ENCODE measurements at regions not wholly inside any gene's neighbourhood (a gene's known extent, or its start where the extent isn't known, plus 50 kb on each side); places are given as distances from the start of the nearest gene placed in this dataset.
"Not testable (repeated sequence)": the region's sequence is repeated elsewhere in the genome, so short reads cannot be mapped to it uniquely, and the experiment has no call there.

DNA sequence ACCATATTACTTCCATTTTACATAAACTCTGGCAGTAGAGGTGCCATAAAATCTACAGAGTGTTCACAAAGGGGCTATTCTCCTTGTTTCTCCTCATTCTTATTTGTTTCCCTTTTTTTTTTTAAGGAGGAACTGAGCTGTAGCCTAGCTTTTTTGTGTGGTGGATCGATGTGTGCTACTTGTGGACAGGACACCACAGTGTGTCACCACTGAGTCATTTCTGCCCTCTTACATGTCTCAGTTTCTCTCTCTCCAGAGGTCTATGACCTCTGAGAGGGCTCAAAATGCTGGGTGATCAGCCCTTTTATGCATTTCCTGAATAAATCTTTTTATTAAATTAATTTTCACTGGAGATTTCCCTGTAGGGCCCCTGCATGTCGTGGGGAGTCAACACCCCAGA lies 370.2 kb downstream of the ADGRD1 start:
- TF ChIP-seq, protein P1, sequence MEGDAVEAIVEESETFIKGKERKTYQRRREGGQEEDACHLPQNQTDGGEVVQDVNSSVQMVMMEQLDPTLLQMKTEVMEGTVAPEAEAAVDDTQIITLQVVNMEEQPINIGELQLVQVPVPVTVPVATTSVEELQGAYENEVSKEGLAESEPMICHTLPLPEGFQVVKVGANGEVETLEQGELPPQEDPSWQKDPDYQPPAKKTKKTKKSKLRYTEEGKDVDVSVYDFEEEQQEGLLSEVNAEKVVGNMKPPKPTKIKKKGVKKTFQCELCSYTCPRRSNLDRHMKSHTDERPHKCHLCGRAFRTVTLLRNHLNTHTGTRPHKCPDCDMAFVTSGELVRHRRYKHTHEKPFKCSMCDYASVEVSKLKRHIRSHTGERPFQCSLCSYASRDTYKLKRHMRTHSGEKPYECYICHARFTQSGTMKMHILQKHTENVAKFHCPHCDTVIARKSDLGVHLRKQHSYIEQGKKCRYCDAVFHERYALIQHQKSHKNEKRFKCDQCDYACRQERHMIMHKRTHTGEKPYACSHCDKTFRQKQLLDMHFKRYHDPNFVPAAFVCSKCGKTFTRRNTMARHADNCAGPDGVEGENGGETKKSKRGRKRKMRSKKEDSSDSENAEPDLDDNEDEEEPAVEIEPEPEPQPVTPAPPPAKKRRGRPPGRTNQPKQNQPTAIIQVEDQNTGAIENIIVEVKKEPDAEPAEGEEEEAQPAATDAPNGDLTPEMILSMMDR (IDR thresholded peaks at IDR 0.05; ENCODE audit: control insufficient read depth, insufficient read depth, low read depth, low read length, missing control alignments): no peak
- no peak for DNase-seq (ENCODE audit: low read depth)
- H3K4me3 ChIP-seq (ENCODE audit: control insufficient read depth, low read depth, low read length): no peak overlapping the region

DNA sequence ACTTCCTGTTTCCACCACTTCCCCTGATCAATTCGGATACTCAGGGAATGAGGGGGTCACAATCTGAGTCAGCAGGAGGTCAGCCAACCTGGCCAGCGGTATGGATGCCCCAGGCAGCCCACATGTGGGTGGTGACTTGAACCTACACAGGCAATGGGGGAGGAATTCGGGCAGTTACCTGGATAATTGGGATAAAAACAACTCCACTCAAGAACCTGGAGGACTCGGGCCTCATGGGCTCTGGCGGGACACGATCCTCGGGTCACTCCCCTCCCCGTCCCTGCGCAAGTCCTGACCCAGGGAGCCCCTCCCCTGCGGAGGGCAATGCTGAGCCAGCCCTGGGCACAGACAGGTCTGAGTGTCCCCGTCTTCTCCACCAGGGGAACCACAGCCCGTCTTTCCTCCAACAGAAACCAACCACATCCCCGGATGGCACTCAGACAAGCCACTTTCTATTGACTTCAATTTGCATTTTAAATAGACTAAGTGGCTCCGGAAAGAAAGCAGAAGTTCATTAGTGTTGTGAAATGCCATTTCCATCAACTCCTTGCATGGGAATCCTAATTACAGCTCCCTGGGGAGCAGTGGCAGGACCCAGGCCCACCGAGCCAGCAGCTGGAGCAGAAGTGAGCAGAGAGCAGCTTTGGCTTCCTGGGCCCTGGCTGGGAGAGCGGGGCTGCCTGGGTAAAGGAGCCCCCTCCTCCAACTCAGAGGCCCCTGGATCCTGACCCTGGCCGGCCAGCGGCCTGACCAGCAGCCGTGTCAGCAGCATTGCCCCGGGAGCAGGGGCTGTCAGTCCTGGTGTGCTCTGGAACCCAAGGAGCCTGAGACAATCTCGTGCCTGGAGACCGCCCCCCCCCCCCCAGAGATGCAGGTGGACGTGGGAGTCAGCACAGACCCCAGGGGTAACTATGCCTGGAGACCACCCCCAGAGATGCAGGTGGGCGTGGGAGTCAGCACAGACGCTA lies 374.1 kb downstream of the ADGRD1 start:
- no peak for DNase-seq (ENCODE audit: low read depth)

DNA sequence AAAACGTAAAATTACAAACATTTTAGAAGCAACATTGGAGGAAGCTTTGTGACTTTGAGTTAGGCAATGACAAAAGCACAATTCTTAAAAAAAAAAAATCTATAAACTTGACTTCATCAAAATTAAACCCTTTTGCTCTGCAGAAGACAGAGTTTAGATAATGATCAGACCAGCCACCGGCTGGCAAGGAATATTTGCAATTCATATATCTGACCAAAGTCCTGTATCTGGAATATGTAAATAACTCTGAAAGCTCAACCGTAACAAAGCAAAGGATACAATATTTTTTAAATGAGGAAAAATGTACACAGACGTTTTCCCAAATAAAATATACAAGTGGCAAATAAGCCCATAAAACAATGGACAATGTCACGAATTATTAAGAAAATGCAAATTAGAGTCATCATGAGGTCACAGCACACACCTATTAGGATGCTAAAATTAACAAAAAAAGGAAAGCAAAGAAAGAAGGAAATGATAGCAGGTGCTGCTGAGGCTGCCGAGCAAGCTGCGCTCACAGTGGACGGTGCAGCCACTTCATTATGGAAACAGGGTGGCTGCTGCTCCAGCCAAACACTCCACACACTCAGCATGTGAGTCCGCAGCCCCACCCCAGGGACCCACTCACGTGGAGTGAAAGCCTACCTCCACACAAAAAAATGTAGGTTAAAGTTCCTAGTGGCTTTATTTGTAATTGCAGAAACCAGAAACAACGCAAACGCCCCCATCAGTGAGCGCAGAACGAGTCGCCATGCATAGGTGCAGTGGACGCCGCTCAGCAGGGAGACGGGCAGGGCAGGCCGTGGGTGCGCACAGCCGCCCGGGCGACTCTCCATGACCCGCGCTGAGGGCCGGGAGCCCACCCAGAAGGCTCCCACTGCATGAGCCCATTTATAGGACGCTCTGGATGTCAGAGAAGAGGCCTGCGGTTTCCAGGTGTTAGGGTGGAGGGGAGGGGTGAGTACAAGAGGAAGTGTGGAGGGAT lies 375.4 kb downstream of the ADGRD1 start:
- not testable (repeated sequence) for H3K4me3 ChIP-seq (ENCODE audit: control insufficient read depth, low read depth, low read length); DNase-seq (ENCODE audit: low read depth)

More for the DNA sequence above, 374.1 kb downstream of the ADGRD1 start:
- H3K4me3 ChIP-seq (ENCODE audit: control insufficient read depth, low read depth, low read length): no peak overlapping the region
- TF ChIP-seq, protein P1 (IDR thresholded peaks at IDR 0.05; ENCODE audit: control insufficient read depth, insufficient read depth, low read depth, low read length, missing control alignments): no peak

DNA sequence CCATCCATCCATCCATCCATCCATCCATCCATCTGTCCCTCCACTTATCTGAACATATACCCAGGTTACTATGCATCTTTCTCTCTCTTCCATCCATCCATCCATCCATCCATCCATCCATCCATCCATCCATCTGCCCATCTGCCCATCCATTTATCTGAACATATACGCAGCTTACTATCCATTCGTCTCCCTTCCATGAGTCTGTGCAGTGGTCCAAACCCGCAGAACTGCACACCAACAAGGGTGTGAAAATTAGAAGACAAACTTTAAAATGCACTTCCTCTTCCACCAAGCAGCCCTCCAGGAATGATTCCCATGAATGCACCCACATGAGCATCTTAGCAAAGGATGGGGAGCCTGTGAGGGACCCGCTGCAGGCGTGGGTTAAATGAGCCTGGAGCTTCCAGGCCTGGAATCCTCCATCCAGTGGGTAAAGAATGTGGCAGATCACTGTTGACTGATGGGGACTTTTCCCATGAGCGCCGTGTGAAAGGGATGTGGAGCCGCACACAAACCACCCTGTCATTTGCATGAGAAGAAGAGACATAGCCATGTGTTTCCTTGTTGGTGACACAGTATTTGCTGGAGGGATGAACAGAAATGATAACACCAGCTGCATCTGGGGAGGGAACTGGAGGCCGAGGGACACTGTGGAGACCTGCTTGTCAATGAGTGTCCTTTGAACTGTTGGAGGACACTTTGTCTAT lies 376.6 kb downstream of the ADGRD1 start:
- TF ChIP-seq, protein P1 (IDR thresholded peaks at IDR 0.05; ENCODE audit: control insufficient read depth, insufficient read depth, low read depth, low read length, missing control alignments): no peak
- H3K4me3 ChIP-seq (ENCODE audit: control insufficient read depth, low read depth, low read length): no peak overlapping the region
- no peak for DNase-seq (ENCODE audit: low read depth)

DNA sequence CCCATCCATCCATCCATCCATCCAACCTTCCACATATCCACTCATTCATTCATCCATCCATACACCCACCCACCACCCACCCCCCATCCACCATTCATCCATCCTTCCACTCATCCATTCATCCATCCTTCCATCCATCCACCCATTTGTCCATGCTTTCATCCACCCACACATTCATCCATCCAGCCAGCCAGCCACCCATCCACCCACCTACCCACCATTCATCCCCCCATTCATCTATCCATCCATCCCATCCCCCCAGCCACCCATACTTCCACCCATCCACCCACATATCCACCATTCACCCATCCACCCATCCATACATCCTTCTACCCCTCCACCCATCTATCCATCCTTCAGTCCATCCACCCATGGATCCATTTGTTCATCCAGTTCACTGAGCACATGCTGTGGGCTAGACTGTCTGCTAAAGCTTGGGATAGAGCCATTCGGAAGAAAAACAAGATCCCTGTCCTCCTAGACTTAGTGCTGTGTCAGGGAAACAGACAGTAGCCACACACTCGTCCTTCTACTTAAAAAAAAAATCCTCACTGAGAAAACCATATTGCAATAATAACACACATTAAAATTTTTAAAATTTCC lies 377.5 kb downstream of the ADGRD1 start:
- no peak for DNase-seq (ENCODE audit: low read depth)
- no peak overlapping the region for H3K4me3 ChIP-seq (ENCODE audit: control insufficient read depth, low read depth, low read length)
- TF ChIP-seq, protein P1 (IDR thresholded peaks at IDR 0.05; ENCODE audit: control insufficient read depth, insufficient read depth, low read depth, low read length, missing control alignments): no peak

DNA sequence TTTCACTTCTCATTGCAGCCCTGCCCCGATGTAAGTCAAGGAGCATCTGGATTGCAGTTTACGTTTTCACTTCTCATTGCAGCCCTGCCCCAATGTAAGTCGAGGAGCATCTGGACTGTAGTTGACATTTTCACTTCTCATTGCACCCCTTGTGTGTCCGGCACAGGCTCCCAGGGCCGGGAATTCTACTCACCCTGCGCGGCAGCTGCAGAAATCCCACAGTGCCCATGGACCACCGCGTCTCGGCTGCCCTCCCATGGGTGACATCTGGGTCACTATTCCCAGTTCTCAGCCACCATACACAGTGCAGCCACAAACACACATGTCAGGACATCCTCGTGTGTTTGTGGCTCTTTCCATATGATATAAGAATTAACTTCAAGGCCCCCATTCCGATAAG lies 378.5 kb downstream of the ADGRD1 start:
- DNase-seq (ENCODE audit: low read depth): no peak
- no peak overlapping the region for H3K4me3 ChIP-seq (ENCODE audit: control insufficient read depth, low read depth, low read length)
- TF ChIP-seq, protein P1 (IDR thresholded peaks at IDR 0.05; ENCODE audit: control insufficient read depth, insufficient read depth, low read depth, low read length, missing control alignments): no peak
